A549 (cell line): ENCODE measurements at regions not wholly inside any gene's neighbourhood (a gene's known extent, or its start where the extent isn't known, plus 50 kb on each side); places are given as distances from the start of the nearest gene placed in this dataset.

Experiments
- small RNA-seq, 6 experiments: library from RNA; depleted of rRNA; stranded (forward); fragments of <200 nt; gene quantifications; one replicate each; pipeline ENCODE3, GENCODE V24; 2012

Small RNA genes lying in the stretch of these regions (small RNA-seq; reads per million reads assigned to genes)
- 0 reads per million in 6 experiments for gene RF00019
